NCI-H82 (cell line): ENCODE measurements at regions not wholly inside any gene's neighbourhood (a gene's known extent, or its start where the extent isn't known, plus 50 kb on each side); places are given as distances from the start of the nearest gene placed in this dataset.

Experiments used
- DNase-seq: peaks from one replicate; lab custom pipeline; 2025; lab: John Stamatoyannopoulos, UW

GRCh38 chr15:95290176-95290974, 1040.1 kb upstream of the NR2F2 start:
- DNase-seq = no peak

GRCh38 chr15:95291898-95292472, 1038.5 kb upstream of the NR2F2 start:
- DNase-seq = peak; percentile 79

GRCh38 chr15:95292785-95293450, 1037.6 kb upstream of the NR2F2 start:
- no peak for DNase-seq

GRCh38 chr15:95293456-95294031, 1037.0 kb upstream of the NR2F2 start:
- no peak for DNase-seq

- DNase-seq = peak; percentile 34
Measured at GRCh38 chr15:95295363-95295762, 1035.1 kb upstream of the NR2F2 start.

- no peak for DNase-seq
Measured at GRCh38 chr15:95295896-95296625, 1034.4 kb upstream of the NR2F2 start.

- no peak for DNase-seq
Measured at GRCh38 chr15:95296643-95297042, 1033.9 kb upstream of the NR2F2 start.

GRCh38 chr15:95298729-95299128, 1031.8 kb upstream of the NR2F2 start:
- no peak for DNase-seq

- DNase-seq = no peak
Measured at GRCh38 chr15:95300958-95301357, 1029.5 kb upstream of the NR2F2 start.

- no peak for DNase-seq
Measured at GRCh38 chr15:95302206-95302605, 1028.3 kb upstream of the NR2F2 start.

- DNase-seq = no peak
Measured at GRCh38 chr15:95302809-95303208, 1027.7 kb upstream of the NR2F2 start.

GRCh38 chr15:95303713-95304112, 1026.8 kb upstream of the NR2F2 start:
- DNase-seq = no peak

GRCh38 chr15:95304151-95304946, 1026.2 kb upstream of the NR2F2 start:
- DNase-seq = peak; percentile 52

GRCh38 chr15:95304947-95305400, 1025.5 kb upstream of the NR2F2 start:
- DNase-seq = no peak

- DNase-seq = no peak
Measured at GRCh38 chr15:95307115-95307514, 1023.4 kb upstream of the NR2F2 start.

- no peak for DNase-seq
Measured at GRCh38 chr15:95319242-95319641, 1011.3 kb upstream of the NR2F2 start.

GRCh38 chr15:95323796-95324195, 1006.7 kb upstream of the NR2F2 start:
- DNase-seq = no peak

- no peak for DNase-seq
Measured at GRCh38 chr15:95324656-95325055, 1005.8 kb upstream of the NR2F2 start.

- DNase-seq = no peak
Measured at GRCh38 chr15:95325763-95326404, 1004.6 kb upstream of the NR2F2 start.

GRCh38 chr15:95326431-95327182, 1003.9 kb upstream of the NR2F2 start:
- DNase-seq = peak; percentile 42
